Left lung (tissue), 4 donors: ENCODE measurements at regions not wholly inside any gene's neighbourhood (a gene's known extent, or its start where the extent isn't known, plus 50 kb on each side); places are given as distances from the start of the nearest gene placed in this dataset.

Experiments
- ATAC-seq: fragments of 200-7000 bp; cut with Tn5 transposase; one replicate; pipeline ENCODE4 v1.9.1; 2020; ENCODE audit warnings: moderate library complexity
- DNase-seq, 4 donors: peaks; one replicate each; pipeline ENCODE4 v3.0.0-alpha.2; 2013 to 2020
- H3K27ac ChIP-seq, 2 donors: fragments of 200-600 bp; sonication (generic) in 1 of 2; one replicate each; pipeline versions ENCODE4 v1.5.0 to v1.8.0; 2020 to 2021
- H3K27me3 ChIP-seq, 2 donors: fragments of 200-600 bp; sonication (generic) in 1 of 2; one replicate each; pipeline versions ENCODE4 v1.5.0 to v1.8.0; 2020 to 2021
- H3K36me3 ChIP-seq, 2 donors: fragments of 200-600 bp; sonication (generic) in 1 of 2; one replicate each; pipeline versions ENCODE4 v1.5.0 to v1.8.0; 2020 to 2021
- H3K4me1 ChIP-seq, 2 donors: fragments of 200-600 bp; one replicate each; pipeline ENCODE4 v1.8.0; 2021
- H3K4me3 ChIP-seq, 2 donors: fragments of 200-600 bp; sonication (generic) in 1 of 2; one replicate each; pipeline versions ENCODE4 v1.5.0 to v1.8.0; 2020 to 2021; ENCODE audit warnings: mild to moderate bottlenecking in 1 of 2
- H3K9me3 ChIP-seq, 2 donors: fragments of 200-600 bp; sonication (generic) in 1 of 2; one replicate each; pipeline versions ENCODE4 v1.5.0 to v1.8.0; 2020 to 2021
- intact Hi-C, 2 donors: fragments of 100-400 bp; cut with DNase I; formaldehyde crosslinking; loops; one replicate each; pipeline versions ENCODE4 v1.11.2 to v1.14.2; 2022
- TF ChIP-seq, protein P1 (sequence below), 2 donors: fragments of 200-600 bp; sonication (generic) in 1 of 2; IDR thresholded peaks; one replicate each; pipeline versions ENCODE4 v1.5.0 to v1.8.0; 2021; ENCODE audit warnings: antibody characterized with exemption in 2 of 2
- donor health status: DM: no; HTN: yes; CAD: no.
- donor health status: DM: no; HTN: no; CAD: no.

DNA sequence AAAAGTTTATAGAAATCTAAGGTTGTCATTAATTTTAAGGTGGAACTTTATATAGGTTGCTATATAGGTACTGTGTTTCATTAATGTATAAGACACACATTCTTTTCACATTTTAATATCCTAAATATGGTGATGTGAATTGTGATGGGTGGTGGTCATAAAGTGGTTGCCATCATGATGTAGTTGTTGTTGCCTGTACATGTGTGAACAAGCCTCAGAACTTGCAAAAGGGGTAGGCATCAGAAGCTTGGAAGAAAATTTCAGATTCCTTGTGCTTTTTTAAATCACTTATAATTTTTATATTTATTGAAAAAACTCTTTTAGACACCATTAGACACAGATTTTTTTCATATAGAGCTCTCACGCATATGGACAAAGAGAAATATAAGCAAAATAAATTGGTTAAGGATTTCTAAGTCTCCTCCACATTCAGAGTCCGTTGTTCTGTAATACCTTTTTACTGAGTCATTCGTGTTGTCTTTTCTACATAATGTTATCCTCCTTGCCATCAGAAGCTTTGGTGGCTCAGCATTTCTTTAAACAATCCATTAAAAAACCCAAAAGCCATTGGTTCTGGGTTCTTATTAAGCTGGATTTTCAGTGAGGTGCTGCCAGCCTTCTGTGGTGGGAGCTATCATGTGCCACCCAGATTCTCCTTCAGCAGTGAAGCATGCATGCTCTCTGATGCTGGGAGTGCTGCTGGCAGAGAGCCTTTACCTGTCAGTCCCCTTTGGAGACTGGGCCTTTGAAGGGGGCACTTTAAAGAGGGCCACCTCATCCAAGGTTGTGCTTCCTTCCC is 140.4 kb upstream of the GALNT15 start:
- H3K27ac ChIP-seq = no peak overlapping the region
- no peaks in the 10 kb centered on the region for H3K4me1 ChIP-seq
- no peaks in the 10 kb centered on the region for H3K27me3 ChIP-seq
- no peak overlapping the region for H3K4me3 ChIP-seq
- H3K36me3 ChIP-seq = no peaks in the 10 kb centered on the region
- no peak for ATAC-seq
- H3K9me3 ChIP-seq = no peaks in the 10 kb centered on the region
- no peak for DNase-seq
- intact Hi-C loops = no loop called here
- TF ChIP-seq, protein P1, sequence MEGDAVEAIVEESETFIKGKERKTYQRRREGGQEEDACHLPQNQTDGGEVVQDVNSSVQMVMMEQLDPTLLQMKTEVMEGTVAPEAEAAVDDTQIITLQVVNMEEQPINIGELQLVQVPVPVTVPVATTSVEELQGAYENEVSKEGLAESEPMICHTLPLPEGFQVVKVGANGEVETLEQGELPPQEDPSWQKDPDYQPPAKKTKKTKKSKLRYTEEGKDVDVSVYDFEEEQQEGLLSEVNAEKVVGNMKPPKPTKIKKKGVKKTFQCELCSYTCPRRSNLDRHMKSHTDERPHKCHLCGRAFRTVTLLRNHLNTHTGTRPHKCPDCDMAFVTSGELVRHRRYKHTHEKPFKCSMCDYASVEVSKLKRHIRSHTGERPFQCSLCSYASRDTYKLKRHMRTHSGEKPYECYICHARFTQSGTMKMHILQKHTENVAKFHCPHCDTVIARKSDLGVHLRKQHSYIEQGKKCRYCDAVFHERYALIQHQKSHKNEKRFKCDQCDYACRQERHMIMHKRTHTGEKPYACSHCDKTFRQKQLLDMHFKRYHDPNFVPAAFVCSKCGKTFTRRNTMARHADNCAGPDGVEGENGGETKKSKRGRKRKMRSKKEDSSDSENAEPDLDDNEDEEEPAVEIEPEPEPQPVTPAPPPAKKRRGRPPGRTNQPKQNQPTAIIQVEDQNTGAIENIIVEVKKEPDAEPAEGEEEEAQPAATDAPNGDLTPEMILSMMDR (IDR thresholded peaks at IDR 0.05) = no peak

DNA sequence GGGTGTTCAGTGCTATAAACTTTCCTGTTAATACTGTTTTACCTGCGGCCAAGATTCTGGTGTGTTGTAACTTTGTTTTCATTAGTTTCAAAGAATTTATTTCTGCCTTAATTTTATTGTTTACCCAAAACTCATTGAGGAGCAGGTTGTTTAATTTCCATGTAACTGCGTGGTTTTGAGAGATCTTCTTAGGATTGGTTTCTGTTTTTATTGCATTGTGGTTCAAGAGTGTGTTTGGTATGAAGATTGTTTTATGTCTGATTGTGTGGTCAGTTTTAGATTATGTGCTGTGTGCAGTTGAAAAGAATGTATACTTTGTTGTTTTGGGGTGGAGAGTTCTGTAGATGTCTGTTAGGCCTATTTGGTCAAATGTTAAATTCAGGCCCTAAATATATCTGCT is 133.5 kb upstream of the GALNT15 start:
- Histone ChIP-seq H3K4me1 (no peaks in the 10 kb centered on the region), H3K27ac (no peak overlapping the region), H3K4me3 (no peak overlapping the region), H3K9me3 (no peaks in the 10 kb centered on the region), H3K27me3 (no peaks in the 10 kb centered on the region), H3K36me3 (no peaks in the 10 kb centered on the region)
- no peak for ATAC-seq
- intact Hi-C loops = no loop called here
- TF ChIP-seq, protein P1 (IDR thresholded peaks at IDR 0.05) = no peak
- no peak for DNase-seq

DNA sequence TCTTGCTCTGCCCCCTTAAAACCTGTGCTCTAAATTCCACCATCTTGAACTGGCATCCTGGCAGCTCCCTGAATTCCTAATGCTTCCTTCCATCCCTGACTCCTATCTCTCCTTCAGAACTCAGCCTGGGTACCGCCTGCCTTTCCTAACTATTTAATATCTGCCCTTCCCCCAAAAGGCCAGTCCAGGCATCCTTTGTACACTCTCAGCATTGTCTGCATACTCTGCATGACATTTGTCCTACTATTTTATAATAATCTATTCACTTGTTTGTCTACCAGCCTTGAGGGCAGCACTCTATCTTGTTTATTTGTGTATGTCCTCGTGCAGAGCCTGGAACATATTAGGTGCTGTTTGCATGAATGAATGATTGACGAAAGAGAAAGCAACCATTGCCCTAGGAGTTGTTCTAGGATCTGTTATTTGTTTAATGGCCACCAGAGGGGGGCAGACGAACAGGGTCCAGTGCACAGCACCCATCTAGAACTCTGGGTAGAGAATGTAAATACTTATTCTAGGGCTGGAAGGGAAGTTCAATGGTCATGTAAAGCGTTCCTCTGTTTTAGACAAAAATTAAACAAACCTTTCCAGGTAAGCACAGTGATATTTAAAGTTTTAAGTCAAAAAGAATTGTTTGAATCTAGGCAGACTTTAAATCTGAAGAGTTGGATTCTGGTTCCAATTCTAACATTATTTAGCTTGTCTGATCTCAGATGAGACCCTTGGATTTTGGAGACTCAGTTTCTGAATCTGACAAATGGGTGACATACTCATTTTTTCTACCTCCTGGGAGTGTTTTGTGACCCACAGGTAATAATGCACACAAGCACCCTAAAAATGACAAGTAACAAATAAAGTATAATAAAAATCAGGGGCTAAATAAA is 125.8 kb upstream of the GALNT15 start:
- TF ChIP-seq, protein P1 (IDR thresholded peaks at IDR 0.05) = peak; percentile 73 to 78
- H3K27me3 ChIP-seq = no peaks in the 10 kb centered on the region
- intact Hi-C loops = loop anchor here in 1 of 2 donors (5.0 kb wide), 1 partner anchor 199 kb away; no protein-coding TSS in a partner anchor
- ATAC-seq = peak; percentile 97
- H3K27ac ChIP-seq = no peak overlapping the region
- peak in 1 of 4 donors; percentile 73 for DNase-seq
- H3K4me3 ChIP-seq = no peak overlapping the region
- H3K4me1 ChIP-seq = peaks cover 0 to 20% of the 10 kb centered on the region in 2 donors
- no peaks in the 10 kb centered on the region for H3K9me3 ChIP-seq
- no peaks in the 10 kb centered on the region for H3K36me3 ChIP-seq

DNA sequence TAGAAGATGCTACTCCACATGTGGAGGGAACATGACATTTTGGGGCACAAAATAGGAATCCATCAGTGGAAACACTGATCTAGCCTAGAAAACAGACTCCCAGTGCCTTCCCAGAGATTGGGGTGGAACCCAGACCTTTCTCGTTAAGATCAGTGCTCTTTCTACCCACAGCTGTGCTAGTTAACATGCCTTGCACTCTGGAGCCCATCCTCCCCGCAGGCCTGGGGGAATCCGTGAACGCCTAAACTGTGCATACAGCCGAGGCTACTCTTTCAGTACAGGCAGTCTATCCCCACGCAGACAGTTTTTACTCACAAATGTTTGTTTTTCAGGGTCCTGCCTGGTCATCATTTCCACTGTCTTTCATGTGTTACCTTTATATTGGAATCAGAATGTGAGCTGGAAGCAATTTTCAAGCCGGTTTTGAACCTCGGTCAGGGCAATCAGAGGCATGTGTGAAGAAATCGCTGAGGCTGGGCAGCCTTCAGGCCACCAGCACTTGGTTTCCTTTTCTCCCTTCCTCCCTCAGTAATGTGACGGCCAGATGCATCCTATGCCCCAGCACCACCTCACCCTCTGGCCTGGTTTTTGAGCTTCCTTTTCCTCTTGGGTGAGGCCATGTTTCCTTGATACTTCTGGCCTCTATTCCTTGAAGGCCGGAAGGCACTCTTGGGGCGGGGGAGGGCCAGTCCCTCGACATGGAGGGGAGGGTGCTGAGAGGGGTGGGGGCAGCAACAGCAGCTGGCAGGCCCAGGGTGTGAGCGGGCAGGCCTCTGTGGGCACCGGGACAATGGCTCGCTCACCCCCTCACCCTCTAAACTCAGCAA is 123.6 kb upstream of the GALNT15 start:
- no peaks in the 10 kb centered on the region for H3K36me3 ChIP-seq
- TF ChIP-seq, protein P1 (IDR thresholded peaks at IDR 0.05) = no peak
- H3K27me3 ChIP-seq = no peaks in the 10 kb centered on the region
- intact Hi-C loops = loop anchor here in 1 of 2 donors (5.0 kb wide), 1 partner anchor 131 kb away; no protein-coding TSS in a partner anchor
- H3K9me3 ChIP-seq = no peaks in the 10 kb centered on the region
- H3K4me1 ChIP-seq = peaks cover 0 to 24% of the 10 kb centered on the region in 2 donors
- peak overlapping the region in 1 of 2 donors; percentile 56 for H3K27ac ChIP-seq
- peak in 1 of 4 donors; percentile 43 for DNase-seq
- no peak overlapping the region for H3K4me3 ChIP-seq
- peak; percentile 36 for ATAC-seq
